HEK293 (cell line): ENCODE measurements at regions not wholly inside any gene's neighbourhood (a gene's known extent, or its start where the extent isn't known, plus 50 kb on each side); places are given as distances from the start of the nearest gene placed in this dataset.

Experiments used
- CTCF ChIA-PET: fragments of 350-600 bp; formaldehyde crosslinking; extraction: SDS; loops from one replicate; lab custom pipeline; 2021; ENCODE audit warnings: antibody characterized with exemption; lab: Yijun Ruan, JAX
- POLR2A ChIA-PET: fragments of 300-600 bp; formaldehyde crosslinking; extraction: SDS; loops from one replicate; lab custom pipeline; 2020; ENCODE audit warnings: antibody characterized with exemption, inconsistent platforms; lab: Yijun Ruan, JAX
- H3K27ac ChIP-seq: fragments of 200-500 bp; sonication (Bioruptor generic); 2 replicates; pipeline ENCODE4 v1.5.1; 2014; ENCODE audit warnings: low read depth, low read length, control low read depth, inconsistent platforms; ENCODE audit errors: extremely low read depth
- H3K36me3 ChIP-seq, 2 experiments: fragments of 200-500 bp in 1 of 2; sonication (Bioruptor generic) in 1 of 2; 1 replicate in 1 of 2; 2 replicates in 1 of 2; pipeline ENCODE4 v1.5.1; 2014 to 2017; ENCODE audit warnings: inconsistent platforms in 2 of 2, low read length in 2 of 2; ENCODE audit not compliant: control insufficient read depth in 2 of 2, insufficient read depth in 1 of 2
- H3K4me1 ChIP-seq: fragments of 200-500 bp; sonication (Bioruptor generic); 2 replicates; pipeline ENCODE4 v1.5.1; 2014; ENCODE audit warnings: mild to moderate bottlenecking, low read length, inconsistent platforms; ENCODE audit not compliant: control insufficient read depth, insufficient read depth
- H3K4me3 ChIP-seq: 2 replicates; pipeline ENCODE4 v1.5.1; 2011; ENCODE audit warnings: low read depth, mild to moderate bottlenecking, control low read depth, low read length, moderate library complexity
- H3K9me3 ChIP-seq: fragments of 200-500 bp; sonication (Bioruptor generic); 2 replicates; pipeline ENCODE4 v1.5.1; 2014; ENCODE audit warnings: low read depth, low read length, inconsistent platforms; ENCODE audit not compliant: control insufficient read depth, insufficient read depth
- GLIS2 ChIP-seq: fragments of 450-650 bp; formaldehyde crosslinking; IDR thresholded peaks from 2 replicates; pipeline ENCODE4 v1.5.1; 2016; ENCODE audit warnings: missing biosample characterization, missing genetic modification characterization
- KLF16 ChIP-seq: fragments of 450-650 bp; formaldehyde crosslinking; IDR thresholded peaks from 2 replicates; pipeline ENCODE4 v1.5.1; 2017; ENCODE audit warnings: missing biosample characterization, missing genetic modification characterization
- KLF7 ChIP-seq: fragments of 450-650 bp; formaldehyde crosslinking; IDR thresholded peaks from 2 replicates; pipeline ENCODE4 v1.5.1; 2016; ENCODE audit warnings: missing biosample characterization, missing genetic modification characterization, borderline replicate concordance
- MYNN ChIP-seq: fragments of 450-650 bp; formaldehyde crosslinking; IDR thresholded peaks from 2 replicates; pipeline ENCODE4 v1.5.1; 2016; ENCODE audit warnings: missing biosample characterization, missing genetic modification characterization, borderline replicate concordance
- MZF1 ChIP-seq: fragments of 450-650 bp; formaldehyde crosslinking; IDR thresholded peaks from 2 replicates; pipeline ENCODE4 v1.5.1; 2017; ENCODE audit warnings: missing biosample characterization, missing genetic modification characterization, borderline replicate concordance
- OVOL3 ChIP-seq: fragments of 450-650 bp; formaldehyde crosslinking; IDR thresholded peaks from 2 replicates; pipeline ENCODE4 v1.5.1; 2016; ENCODE audit warnings: missing biosample characterization, missing genetic modification characterization
- PRDM1 ChIP-seq: fragments of 450-650 bp; formaldehyde crosslinking; IDR thresholded peaks from 2 replicates; pipeline ENCODE4; 2016; ENCODE audit warnings: missing biosample characterization, missing genetic modification characterization
- SCRT1 ChIP-seq: fragments of 450-650 bp; formaldehyde crosslinking; IDR thresholded peaks from 2 replicates; pipeline ENCODE4 v1.5.1; 2016; ENCODE audit warnings: missing biosample characterization, missing genetic modification characterization, borderline replicate concordance
- YY2 ChIP-seq: fragments of 450-650 bp; formaldehyde crosslinking; IDR thresholded peaks from 2 replicates; pipeline ENCODE4 v1.5.1; 2016; ENCODE audit warnings: missing biosample characterization, missing genetic modification characterization
- ZBTB20 ChIP-seq: fragments of 450-650 bp; formaldehyde crosslinking; IDR thresholded peaks from 2 replicates; pipeline ENCODE4 v1.5.1; 2016; ENCODE audit warnings: missing biosample characterization, missing genetic modification characterization
- ZBTB21 ChIP-seq: fragments of 450-650 bp; formaldehyde crosslinking; IDR thresholded peaks from 2 replicates; pipeline ENCODE4 v1.5.1; 2017; ENCODE audit warnings: missing biosample characterization, missing genetic modification characterization
- ZFP37 ChIP-seq: fragments of 450-650 bp; formaldehyde crosslinking; IDR thresholded peaks from 2 replicates; pipeline ENCODE4 v1.5.1; 2016; ENCODE audit warnings: missing biosample characterization, missing genetic modification characterization
- ZNF221 ChIP-seq: fragments of 450-650 bp; formaldehyde crosslinking; IDR thresholded peaks from 2 replicates; pipeline ENCODE4 v1.5.1; 2017; ENCODE audit warnings: missing biosample characterization, missing genetic modification characterization, borderline replicate concordance
- ZNF239 ChIP-seq: fragments of 450-650 bp; formaldehyde crosslinking; IDR thresholded peaks from 2 replicates; pipeline ENCODE4 v1.5.1; 2016; ENCODE audit warnings: missing biosample characterization, missing genetic modification characterization
- ZNF248 ChIP-seq: fragments of 450-650 bp; formaldehyde crosslinking; IDR thresholded peaks from 2 replicates; pipeline ENCODE4 v1.5.1; 2017; ENCODE audit warnings: missing biosample characterization, missing genetic modification characterization
- ZNF354C ChIP-seq: fragments of 450-650 bp; formaldehyde crosslinking; IDR thresholded peaks from 2 replicates; pipeline ENCODE4 v1.5.1; 2016; ENCODE audit warnings: missing biosample characterization, missing genetic modification characterization, low read depth, borderline replicate concordance
- ZNF501 ChIP-seq: fragments of 450-650 bp; formaldehyde crosslinking; IDR thresholded peaks from 2 replicates; pipeline ENCODE4 v1.5.1; 2016; ENCODE audit warnings: missing biosample characterization, missing genetic modification characterization
- ZNF626 ChIP-seq: fragments of 450-650 bp; sonication (Bioruptor Pico); formaldehyde crosslinking; IDR thresholded peaks from 2 replicates; pipeline ENCODE4 v1.5.1; 2018; ENCODE audit warnings: missing biosample characterization, missing genetic modification characterization, inconsistent platforms
- ZNF660 ChIP-seq: fragments of 450-650 bp; IDR thresholded peaks from 2 replicates; pipeline ENCODE4 v1.5.1; 2018; ENCODE audit warnings: missing biosample characterization, mild to moderate bottlenecking, missing genetic modification characterization
- ZNF677 ChIP-seq: fragments of 450-650 bp; IDR thresholded peaks from 2 replicates; pipeline ENCODE4 v1.5.0; 2018; ENCODE audit warnings: missing biosample characterization, mild to moderate bottlenecking, missing genetic modification characterization, moderate library complexity
- ZNF776 ChIP-seq: fragments of 450-650 bp; formaldehyde crosslinking; IDR thresholded peaks from 2 replicates; pipeline ENCODE4 v1.5.0; 2017; ENCODE audit warnings: missing biosample characterization, missing genetic modification characterization, borderline replicate concordance
- ZNF785 ChIP-seq: fragments of 450-650 bp; formaldehyde crosslinking; IDR thresholded peaks from 2 replicates; pipeline ENCODE4 v1.5.1; 2016; ENCODE audit warnings: missing biosample characterization, missing genetic modification characterization
- TF ChIP-seq, protein P1 (sequence below): fragments of 450-650 bp; formaldehyde crosslinking; IDR thresholded peaks from 2 replicates; pipeline ENCODE4 v1.5.0; 2017; ENCODE audit warnings: missing biosample characterization, missing genetic modification characterization, borderline replicate concordance
- TF ChIP-seq, protein P2 (sequence below): fragments of 450-650 bp; formaldehyde crosslinking; IDR thresholded peaks from 2 replicates; pipeline ENCODE4 v1.5.1; 2016; ENCODE audit warnings: missing biosample characterization, missing genetic modification characterization
- TF ChIP-seq, protein P3 (sequence below): fragments of 450-650 bp; formaldehyde crosslinking; IDR thresholded peaks from 2 replicates; pipeline ENCODE4 v1.5.1; 2017; ENCODE audit warnings: missing biosample characterization, missing genetic modification characterization
- TF ChIP-seq, protein P4 (sequence below): fragments of 450-650 bp; formaldehyde crosslinking; IDR thresholded peaks from 2 replicates; pipeline ENCODE4 v1.5.1; 2016; ENCODE audit warnings: missing biosample characterization, missing genetic modification characterization
- TF ChIP-seq, protein P5 (sequence below): fragments of 450-650 bp; IDR thresholded peaks from 2 replicates; pipeline ENCODE4 v1.5.1; 2018; ENCODE audit warnings: missing biosample characterization, missing genetic modification characterization
- TF ChIP-seq, protein P6 (sequence below): fragments of 450-650 bp; formaldehyde crosslinking; optimal IDR thresholded peaks from 2 replicates; pipeline ENCODE3; 2016; ENCODE audit warnings: missing biosample characterization, mild to moderate bottlenecking, missing genetic modification characterization

DNA sequence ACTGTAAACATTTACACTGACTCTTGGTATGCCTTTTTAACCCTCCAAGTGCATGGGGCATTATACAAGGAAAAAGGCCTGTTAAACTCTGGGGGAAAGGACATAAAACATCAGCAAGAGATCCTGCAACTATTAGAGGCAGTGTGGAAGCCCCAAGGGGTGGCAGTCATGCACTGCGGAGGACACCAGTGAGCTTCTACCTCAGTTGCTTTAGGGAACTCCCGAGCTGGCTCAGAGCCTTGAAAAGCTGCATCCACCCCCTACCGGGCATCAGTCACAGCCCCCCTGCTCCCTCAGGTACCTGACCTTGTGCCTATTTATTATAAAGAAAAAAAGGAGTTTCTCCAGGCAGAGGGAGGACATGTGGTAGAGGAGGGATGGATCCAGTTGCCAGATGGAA is 695.6 kb upstream of the LMO3 start:
- Histone ChIP-seq H3K4me1 (no peaks in the 10 kb centered on the region), H3K9me3 (no peaks in the 10 kb centered on the region), H3K4me3 (no peak overlapping the region), H3K36me3 (no peaks in the 10 kb centered on the region), H3K27ac (no peak overlapping the region)
- ChIA-PET POLR2A (no interaction called here), CTCF (no interaction called here)
- no peak for TF ChIP-seq KLF7 (tag by site-specific recombination)
- no peak for TF ChIP-seq ZNF660
- no peak for TF ChIP-seq ZNF501 (tag by site-specific recombination)
- TF ChIP-seq SCRT1 (tag by site-specific recombination) = no peak
- no peak for TF ChIP-seq ZNF776 (tag by site-specific recombination)
- no peak for TF ChIP-seq MZF1 (tag by site-specific recombination)
- no peak for TF ChIP-seq ZNF354C (tag by site-specific recombination)
- no peak for TF ChIP-seq ZNF248 (tag by site-specific recombination)
- TF ChIP-seq PRDM1 (tag by site-specific recombination) = no peak
- TF ChIP-seq ZNF221 (tag by site-specific recombination) = no peak
- TF ChIP-seq, protein P1, sequence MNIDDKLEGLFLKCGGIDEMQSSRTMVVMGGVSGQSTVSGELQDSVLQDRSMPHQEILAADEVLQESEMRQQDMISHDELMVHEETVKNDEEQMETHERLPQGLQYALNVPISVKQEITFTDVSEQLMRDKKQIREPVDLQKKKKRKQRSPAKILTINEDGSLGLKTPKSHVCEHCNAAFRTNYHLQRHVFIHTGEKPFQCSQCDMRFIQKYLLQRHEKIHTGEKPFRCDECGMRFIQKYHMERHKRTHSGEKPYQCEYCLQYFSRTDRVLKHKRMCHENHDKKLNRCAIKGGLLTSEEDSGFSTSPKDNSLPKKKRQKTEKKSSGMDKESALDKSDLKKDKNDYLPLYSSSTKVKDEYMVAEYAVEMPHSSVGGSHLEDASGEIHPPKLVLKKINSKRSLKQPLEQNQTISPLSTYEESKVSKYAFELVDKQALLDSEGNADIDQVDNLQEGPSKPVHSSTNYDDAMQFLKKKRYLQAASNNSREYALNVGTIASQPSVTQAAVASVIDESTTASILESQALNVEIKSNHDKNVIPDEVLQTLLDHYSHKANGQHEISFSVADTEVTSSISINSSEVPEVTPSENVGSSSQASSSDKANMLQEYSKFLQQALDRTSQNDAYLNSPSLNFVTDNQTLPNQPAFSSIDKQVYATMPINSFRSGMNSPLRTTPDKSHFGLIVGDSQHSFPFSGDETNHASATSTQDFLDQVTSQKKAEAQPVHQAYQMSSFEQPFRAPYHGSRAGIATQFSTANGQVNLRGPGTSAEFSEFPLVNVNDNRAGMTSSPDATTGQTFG (tag by site-specific recombination) = no peak
- TF ChIP-seq, protein P2, sequence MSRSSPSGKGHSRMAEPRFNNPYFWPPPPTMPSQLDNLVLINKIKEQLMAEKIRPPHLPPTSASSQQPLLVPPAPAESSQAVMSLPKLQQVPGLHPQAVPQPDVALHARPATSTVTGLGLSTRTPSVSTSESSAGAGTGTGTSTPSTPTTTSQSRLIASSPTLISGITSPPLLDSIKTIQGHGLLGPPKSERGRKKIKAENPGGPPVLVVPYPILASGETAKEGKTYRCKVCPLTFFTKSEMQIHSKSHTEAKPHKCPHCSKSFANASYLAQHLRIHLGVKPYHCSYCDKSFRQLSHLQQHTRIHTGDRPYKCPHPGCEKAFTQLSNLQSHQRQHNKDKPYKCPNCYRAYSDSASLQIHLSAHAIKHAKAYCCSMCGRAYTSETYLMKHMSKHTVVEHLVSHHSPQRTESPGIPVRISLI (tag by site-specific recombination) = no peak
- TF ChIP-seq KLF16 (tag by site-specific recombination) = no peak

DNA sequence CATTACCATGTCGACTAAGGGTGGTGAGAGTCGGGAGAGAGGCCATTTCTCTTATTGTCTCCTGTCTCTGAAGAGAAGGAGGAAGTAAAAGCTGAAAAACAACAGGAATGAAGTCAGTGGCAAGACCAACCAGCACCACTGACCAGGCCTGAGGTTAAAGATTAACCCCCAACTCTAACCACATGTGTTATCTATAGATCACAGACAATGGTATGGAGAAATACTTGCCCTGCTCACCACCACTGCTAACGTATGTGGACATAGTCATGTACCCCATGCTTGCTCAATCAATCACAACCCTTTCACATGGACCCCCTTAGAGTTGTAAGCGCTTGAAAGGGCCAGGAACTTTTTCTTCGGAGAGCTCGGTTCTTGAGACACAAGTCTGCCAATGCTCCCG is 690.9 kb upstream of the LMO3 start:
- CTCF ChIA-PET = no interaction called here
- no peaks in the 10 kb centered on the region for H3K4me1 ChIP-seq
- no peaks in the 10 kb centered on the region for H3K36me3 ChIP-seq
- H3K9me3 ChIP-seq = no peaks in the 10 kb centered on the region
- H3K4me3 ChIP-seq = no peak overlapping the region
- POLR2A ChIA-PET = no interaction called here
- no peak overlapping the region for H3K27ac ChIP-seq
- TF ChIP-seq ZNF626 (tag by site-specific recombination) = no peak
- TF ChIP-seq, protein P3, sequence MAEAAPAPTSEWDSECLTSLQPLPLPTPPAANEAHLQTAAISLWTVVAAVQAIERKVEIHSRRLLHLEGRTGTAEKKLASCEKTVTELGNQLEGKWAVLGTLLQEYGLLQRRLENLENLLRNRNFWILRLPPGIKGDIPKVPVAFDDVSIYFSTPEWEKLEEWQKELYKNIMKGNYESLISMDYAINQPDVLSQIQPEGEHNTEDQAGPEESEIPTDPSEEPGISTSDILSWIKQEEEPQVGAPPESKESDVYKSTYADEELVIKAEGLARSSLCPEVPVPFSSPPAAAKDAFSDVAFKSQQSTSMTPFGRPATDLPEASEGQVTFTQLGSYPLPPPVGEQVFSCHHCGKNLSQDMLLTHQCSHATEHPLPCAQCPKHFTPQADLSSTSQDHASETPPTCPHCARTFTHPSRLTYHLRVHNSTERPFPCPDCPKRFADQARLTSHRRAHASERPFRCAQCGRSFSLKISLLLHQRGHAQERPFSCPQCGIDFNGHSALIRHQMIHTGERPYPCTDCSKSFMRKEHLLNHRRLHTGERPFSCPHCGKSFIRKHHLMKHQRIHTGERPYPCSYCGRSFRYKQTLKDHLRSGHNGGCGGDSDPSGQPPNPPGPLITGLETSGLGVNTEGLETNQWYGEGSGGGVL = no peak
- TF ChIP-seq, protein P4, sequence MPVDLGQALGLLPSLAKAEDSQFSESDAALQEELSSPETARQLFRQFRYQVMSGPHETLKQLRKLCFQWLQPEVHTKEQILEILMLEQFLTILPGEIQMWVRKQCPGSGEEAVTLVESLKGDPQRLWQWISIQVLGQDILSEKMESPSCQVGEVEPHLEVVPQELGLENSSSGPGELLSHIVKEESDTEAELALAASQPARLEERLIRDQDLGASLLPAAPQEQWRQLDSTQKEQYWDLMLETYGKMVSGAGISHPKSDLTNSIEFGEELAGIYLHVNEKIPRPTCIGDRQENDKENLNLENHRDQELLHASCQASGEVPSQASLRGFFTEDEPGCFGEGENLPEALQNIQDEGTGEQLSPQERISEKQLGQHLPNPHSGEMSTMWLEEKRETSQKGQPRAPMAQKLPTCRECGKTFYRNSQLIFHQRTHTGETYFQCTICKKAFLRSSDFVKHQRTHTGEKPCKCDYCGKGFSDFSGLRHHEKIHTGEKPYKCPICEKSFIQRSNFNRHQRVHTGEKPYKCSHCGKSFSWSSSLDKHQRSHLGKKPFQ = no peak
- no peak for TF ChIP-seq ZBTB20 (tag by site-specific recombination)
- TF ChIP-seq OVOL3 (tag by site-specific recombination) = no peak
- TF ChIP-seq MYNN (tag by site-specific recombination) = no peak
- no peak for TF ChIP-seq ZNF239 (tag by site-specific recombination)
- no peak for TF ChIP-seq ZBTB21 (tag by site-specific recombination)
- TF ChIP-seq, protein P5, sequence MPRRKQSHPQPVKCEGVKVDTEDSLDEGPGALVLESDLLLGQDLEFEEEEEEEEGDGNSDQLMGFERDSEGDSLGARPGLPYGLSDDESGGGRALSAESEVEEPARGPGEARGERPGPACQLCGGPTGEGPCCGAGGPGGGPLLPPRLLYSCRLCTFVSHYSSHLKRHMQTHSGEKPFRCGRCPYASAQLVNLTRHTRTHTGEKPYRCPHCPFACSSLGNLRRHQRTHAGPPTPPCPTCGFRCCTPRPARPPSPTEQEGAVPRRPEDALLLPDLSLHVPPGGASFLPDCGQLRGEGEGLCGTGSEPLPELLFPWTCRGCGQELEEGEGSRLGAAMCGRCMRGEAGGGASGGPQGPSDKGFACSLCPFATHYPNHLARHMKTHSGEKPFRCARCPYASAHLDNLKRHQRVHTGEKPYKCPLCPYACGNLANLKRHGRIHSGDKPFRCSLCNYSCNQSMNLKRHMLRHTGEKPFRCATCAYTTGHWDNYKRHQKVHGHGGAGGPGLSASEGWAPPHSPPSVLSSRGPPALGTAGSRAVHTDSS (tag by site-specific recombination) = no peak
- TF ChIP-seq ZFP37 (tag by site-specific recombination) = no peak
- no peak for TF ChIP-seq ZNF785
- TF ChIP-seq, protein P6, sequence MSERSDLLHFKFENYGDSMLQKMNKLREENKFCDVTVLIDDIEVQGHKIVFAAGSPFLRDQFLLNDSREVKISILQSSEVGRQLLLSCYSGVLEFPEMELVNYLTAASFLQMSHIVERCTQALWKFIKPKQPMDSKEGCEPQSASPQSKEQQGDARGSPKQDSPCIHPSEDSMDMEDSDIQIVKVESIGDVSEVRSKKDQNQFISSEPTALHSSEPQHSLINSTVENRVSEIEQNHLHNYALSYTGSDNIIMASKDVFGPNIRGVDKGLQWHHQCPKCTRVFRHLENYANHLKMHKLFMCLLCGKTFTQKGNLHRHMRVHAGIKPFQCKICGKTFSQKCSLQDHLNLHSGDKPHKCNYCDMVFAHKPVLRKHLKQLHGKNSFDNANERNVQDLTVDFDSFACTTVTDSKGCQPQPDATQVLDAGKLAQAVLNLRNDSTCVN (tag by site-specific recombination) = no peak
- no peak for TF ChIP-seq YY2
- TF ChIP-seq ZNF677 (tag by site-specific recombination) = no peak
- no peak for TF ChIP-seq GLIS2 (tag by site-specific recombination)
